WTC11 (cell line): ENCODE measurements at regions not wholly inside any gene's neighbourhood (a gene's known extent, or its start where the extent isn't known, plus 50 kb on each side); places are given as distances from the start of the nearest gene placed in this dataset.
"Not testable (repeated sequence)": the region's sequence is repeated elsewhere in the genome, so short reads cannot be mapped to it uniquely, and the experiment has no call there.

Source experiments
- ATAC-seq: fragments of 200-7000 bp; cut with Tn5 transposase; 2 replicates; pipeline ENCODE4 v1.10.0; 2021; ENCODE audit warnings: mild to moderate bottlenecking, moderate library complexity
- CTCF ChIA-PET: fragments of 300-600 bp; sonication (Branson Sonifier 250); formaldehyde crosslinking; loops from one replicate; lab custom pipeline; 2021; ENCODE audit warnings: antibody characterized with exemption; lab: Charles Lee
- POLR2A ChIA-PET: fragments of 350-600 bp; sonication (Branson Sonifier 250); formaldehyde crosslinking; loops from one replicate; lab custom pipeline; 2021; ENCODE audit warnings: antibody characterized with exemption; lab: Charles Lee
- DNase-seq: peaks from one replicate; pipeline ENCODE4 v3.0.0; 2021; ENCODE audit warnings: low spot score
- H3K27ac Mint-ChIP-seq: 2 replicates; pipeline ENCODE4 v1.8.0; 2021; ENCODE audit warnings: mixed read lengths
- H3K27me3 Mint-ChIP-seq: 2 replicates; pipeline ENCODE4 v1.8.0; 2021; ENCODE audit warnings: low read depth, mild to moderate bottlenecking, moderate library complexity, mixed read lengths
- H3K36me3 Mint-ChIP-seq: 2 replicates; pipeline ENCODE4 v1.8.0; 2021; ENCODE audit warnings: mixed read lengths
- H3K4me1 Mint-ChIP-seq: 2 replicates; pipeline ENCODE4 v1.8.0; 2022; ENCODE audit warnings: mixed read lengths
- H3K4me3 Mint-ChIP-seq: 2 replicates; pipeline ENCODE4 v1.8.0; 2021; ENCODE audit warnings: mild to moderate bottlenecking, moderate library complexity, mixed read lengths
- H3K9me3 Mint-ChIP-seq: 2 replicates; pipeline ENCODE4 v1.8.0; 2021; ENCODE audit warnings: mixed read lengths
- AR ChIP-seq: fragments of 250-450 bp; sonication (Bioruptor Pico); IDR thresholded peaks from 2 replicates; pipeline ENCODE4 v1.9.0; 2021; ENCODE audit warnings: mild to moderate bottlenecking
- ATF3 ChIP-seq: sonication (generic); formaldehyde crosslinking; conservative IDR thresholded peaks from 2 replicates; pipeline ENCODE4 v1.8.1; 2022; ENCODE audit warnings: mild to moderate bottlenecking, missing genetic modification reagents
- E2F4 ChIP-seq: sonication (generic); formaldehyde crosslinking; IDR thresholded peaks from 2 replicates; pipeline ENCODE4 v1.8.1; 2022; ENCODE audit warnings: low read depth, mild to moderate bottlenecking, moderate library complexity, missing genetic modification reagents, borderline replicate concordance
- ERG ChIP-seq: fragments of 250-450 bp; sonication (Bioruptor Pico); IDR thresholded peaks from 2 replicates; pipeline ENCODE4 v1.8.0; 2021; ENCODE audit warnings: mild to moderate bottlenecking
- ESRRA ChIP-seq: sonication (generic); formaldehyde crosslinking; IDR thresholded peaks from 2 replicates; pipeline ENCODE4 v1.8.1; 2022; ENCODE audit warnings: mild to moderate bottlenecking, missing genetic modification reagents, borderline replicate concordance
- JUN ChIP-seq: sonication (generic); formaldehyde crosslinking; IDR thresholded peaks from 2 replicates; pipeline ENCODE4 v1.8.0; 2023; ENCODE audit warnings: mild to moderate bottlenecking, missing genetic modification reagents
- MYBL2 ChIP-seq: sonication (generic); formaldehyde crosslinking; IDR thresholded peaks from 2 replicates; pipeline ENCODE4 v1.8.1; 2023; ENCODE audit warnings: mild to moderate bottlenecking, moderate library complexity, missing genetic modification reagents
- NFATC4 ChIP-seq: fragments of 250-450 bp; sonication (Bioruptor Pico); IDR thresholded peaks from 2 replicates; pipeline ENCODE4 v1.9.0; 2021; ENCODE audit warnings: mild to moderate bottlenecking
- NFYB ChIP-seq: sonication (generic); formaldehyde crosslinking; conservative IDR thresholded peaks from 2 replicates; pipeline ENCODE4 v1.8.0; 2022; ENCODE audit warnings: low read depth, missing genetic modification reagents
- NR2C2 ChIP-seq: sonication (generic); formaldehyde crosslinking; IDR thresholded peaks from 2 replicates; pipeline ENCODE4 v1.8.0; 2022; ENCODE audit warnings: mild to moderate bottlenecking, missing genetic modification reagents
- OVOL2 ChIP-seq: fragments of 250-450 bp; sonication (Bioruptor Pico); IDR thresholded peaks from 2 replicates; pipeline ENCODE4 v1.9.0; 2021; ENCODE audit warnings: mild to moderate bottlenecking, borderline replicate concordance
- PRDM15 ChIP-seq: sonication (generic); formaldehyde crosslinking; IDR thresholded peaks from 2 replicates; pipeline ENCODE4 v1.8.0; 2022; ENCODE audit warnings: missing genetic modification reagents
- RELA ChIP-seq: sonication (generic); formaldehyde crosslinking; IDR thresholded peaks from 2 replicates; pipeline ENCODE4 v1.8.1; 2022; ENCODE audit warnings: missing genetic modification reagents, mild to moderate bottlenecking, borderline replicate concordance
- SOX15 ChIP-seq: fragments of 250-450 bp; sonication (Bioruptor Pico); IDR thresholded peaks from 2 replicates; pipeline ENCODE4 v1.9.0; 2021; ENCODE audit warnings: mild to moderate bottlenecking
- SP1 ChIP-seq: sonication (generic); formaldehyde crosslinking; conservative IDR thresholded peaks from 2 replicates; pipeline ENCODE4 v1.8.1; 2022; ENCODE audit warnings: missing genetic modification reagents
- TCF7 ChIP-seq: sonication (generic); formaldehyde crosslinking; IDR thresholded peaks from 2 replicates; pipeline ENCODE4 v1.8.0; 2022; ENCODE audit warnings: mild to moderate bottlenecking, low read depth, missing genetic modification reagents, moderate library complexity
- TEAD4 ChIP-seq: sonication (generic); formaldehyde crosslinking; IDR thresholded peaks from 2 replicates; pipeline ENCODE4 v1.8.0; 2022; ENCODE audit warnings: mild to moderate bottlenecking, missing genetic modification reagents
- ZNF281 ChIP-seq: sonication (generic); formaldehyde crosslinking; IDR thresholded peaks from 2 replicates; pipeline ENCODE4 v1.8.0; 2023; ENCODE audit warnings: mild to moderate bottlenecking, missing genetic modification reagents
- ZNF317 ChIP-seq: sonication (generic); formaldehyde crosslinking; IDR thresholded peaks from 2 replicates; pipeline ENCODE4 v1.8.1; 2023; ENCODE audit warnings: low read depth, mild to moderate bottlenecking, moderate library complexity, missing genetic modification reagents, borderline replicate concordance
- ZNF396 ChIP-seq: fragments of 250-450 bp; sonication (Bioruptor Pico); IDR thresholded peaks from 2 replicates; pipeline ENCODE4 v1.8.0; 2021; ENCODE audit warnings: mild to moderate bottlenecking, moderate library complexity, borderline replicate concordance
- ZNF416 ChIP-seq: fragments of 250-450 bp; sonication (Bioruptor Pico); IDR thresholded peaks from 2 replicates; pipeline ENCODE4 v1.9.0; 2021; ENCODE audit warnings: mild to moderate bottlenecking, inconsistent platforms

GRCh38 chr4:186384328-186384727 lies 118.3 kb downstream of the F11 start:
- H3K27me3 Mint-ChIP-seq: not testable (repeated sequence)

GRCh38 chr4:186368281-186368680 lies 102.3 kb downstream of the F11 start:
- no peak overlapping the region for H3K4me3 Mint-ChIP-seq
- peaks cover 8% of the 10 kb centered on the region for H3K27me3 Mint-ChIP-seq
- CTCF ChIA-PET: no interaction called here
- H3K36me3 Mint-ChIP-seq: peaks cover 30% of the 10 kb centered on the region
- no peak overlapping the region for H3K27ac Mint-ChIP-seq
- POLR2A ChIA-PET: no interaction called here
- H3K9me3 Mint-ChIP-seq: peaks cover 39% of the 10 kb centered on the region
- no peak for ATAC-seq
- no peak for DNase-seq
- H3K4me1 Mint-ChIP-seq: no peaks in the 10 kb centered on the region
- TF ChIP-seq PRDM15 (CRISPR knock-in tag): no peak
- TF ChIP-seq RELA (CRISPR knock-in tag): no peak
- no peak for TF ChIP-seq NR2C2 (CRISPR knock-in tag)
- no peak for TF ChIP-seq ATF3
- no peak for TF ChIP-seq ERG (CRISPR knock-in tag)
- TF ChIP-seq NFYB (CRISPR knock-in tag): no peak
- no peak for TF ChIP-seq MYBL2
- no peak for TF ChIP-seq ZNF317 (CRISPR knock-in tag)
- TF ChIP-seq SP1 (CRISPR knock-in tag): no peak
- no peak for TF ChIP-seq SOX15 (CRISPR knock-in tag)

More at GRCh38 chr4:186384328-186384727, 118.3 kb downstream of the F11 start:
- H3K4me3 Mint-ChIP-seq, CTCF ChIA-PET, H3K36me3 Mint-ChIP-seq, POLR2A ChIA-PET, H3K27ac Mint-ChIP-seq, H3K9me3 Mint-ChIP-seq, DNase-seq, ATAC-seq: not testable (repeated sequence)
- peaks cover 16% of the 10 kb centered on the region for H3K4me1 Mint-ChIP-seq

- peaks cover 47% of the 10 kb centered on the region for H3K9me3 Mint-ChIP-seq
- H3K4me3 Mint-ChIP-seq: no peak overlapping the region
- DNase-seq: peak; percentile 38
- H3K36me3 Mint-ChIP-seq: peaks cover 34% of the 10 kb centered on the region
- ChIA-PET CTCF (no interaction called here), POLR2A (no interaction called here)
- TF ChIP-seq OVOL2 (CRISPR knock-in tag): no peak
- no peak for TF ChIP-seq AR (CRISPR knock-in tag)
- no peak for TF ChIP-seq ZNF281 (CRISPR knock-in tag)
- no peak for TF ChIP-seq RELA (CRISPR knock-in tag)
- TF ChIP-seq TEAD4 (CRISPR knock-in tag): no peak
- TF ChIP-seq ESRRA (CRISPR knock-in tag): no peak
- no peak for TF ChIP-seq NFATC4 (CRISPR knock-in tag)
- no peak for TF ChIP-seq ZNF396
- TF ChIP-seq JUN (CRISPR knock-in tag): no peak
- TF ChIP-seq TCF7 (CRISPR knock-in tag): no peak
- no peak for TF ChIP-seq ZNF416 (CRISPR knock-in tag)
- TF ChIP-seq E2F4 (CRISPR knock-in tag): no peak
- H3K27ac Mint-ChIP-seq: no peak overlapping the region
- no peak for ATAC-seq
- H3K27me3 Mint-ChIP-seq: peaks cover 8% of the 10 kb centered on the region
- no peaks in the 10 kb centered on the region for H3K4me1 Mint-ChIP-seq
Measured at GRCh38 chr4:186366326-186366725, 100.3 kb downstream of the F11 start.
